PC-9 (cell line): ENCODE measurements at regions not wholly inside any gene's neighbourhood (a gene's known extent, or its start where the extent isn't known, plus 50 kb on each side); places are given as distances from the start of the nearest gene placed in this dataset.

Experiments used
- BruUV-seq: library from RNA; stranded (reverse); fragments of 400-500 nt; replicated peaks from 2 replicates; lab custom pipeline; 2021; lab: Mats Ljungman, UMichigan
- CTCF ChIA-PET: fragments of 300-600 bp; sonication (Branson Sonifier 250); formaldehyde crosslinking; loops from one replicate; lab custom pipeline; 2022; ENCODE audit warnings: antibody characterized with exemption; lab: Charles Lee
- POLR2A ChIA-PET: fragments of 300-600 bp; sonication (Branson Sonifier 250); formaldehyde crosslinking; loops from one replicate; lab custom pipeline; 2022; ENCODE audit warnings: antibody characterized with exemption; ENCODE audit not compliant: unreplicated experiment; lab: Charles Lee
- DNase-seq, 2 experiments: peaks; one replicate each; pipeline versions ENCODE4 v3.0.0 to v3.0.0-alpha.2; 2015 to 2022; ENCODE audit warnings: mixed read lengths in 1 of 2
- H2AFZ ChIP-seq: fragments of 200-600 bp; sonication (generic); 2 replicates; pipeline ENCODE4 v1.8.1; 2017; ENCODE audit warnings: antibody characterized with exemption
- H3F3A ChIP-seq: fragments of 200-600 bp; sonication (generic); 2 replicates; pipeline ENCODE4 v1.8.1; 2017; ENCODE audit warnings: antibody characterized with exemption, mild to moderate bottlenecking, low read depth; ENCODE audit not compliant: insufficient read depth
- H3K27ac ChIP-seq: fragments of 200-600 bp; sonication (generic); 2 replicates; pipeline ENCODE4 v1.6.1; 2016; ENCODE audit warnings: mixed run types
- H3K27me3 ChIP-seq: fragments of 200-600 bp; sonication (generic); 2 replicates; pipeline ENCODE4 v1.6.1; 2016; ENCODE audit warnings: low read depth, mixed run types; ENCODE audit not compliant: insufficient read depth
- H3K36me3 ChIP-seq: fragments of 200-600 bp; sonication (generic); 2 replicates; pipeline ENCODE4 v1.6.1; 2016; ENCODE audit warnings: low read depth, mixed run types
- H3K4me1 ChIP-seq: fragments of 200-600 bp; sonication (generic); replicated peaks from 2 replicates; pipeline ENCODE4 v1.6.1; 2016; ENCODE audit warnings: mixed run types; ENCODE audit not compliant: insufficient read depth
- H3K4me2 ChIP-seq: fragments of 200-600 bp; sonication (generic); 2 replicates; pipeline ENCODE4 v1.6.1; 2017; ENCODE audit warnings: mixed run types
- H3K4me3 ChIP-seq: fragments of 200-600 bp; sonication (generic); 2 replicates; pipeline ENCODE4 v1.6.1; 2016; ENCODE audit warnings: mixed run types
- H3K79me2 ChIP-seq: fragments of 200-600 bp; sonication (generic); 2 replicates; pipeline ENCODE4 v1.6.1; 2017; ENCODE audit warnings: low read depth, mixed run types
- H3K9me2 ChIP-seq: fragments of 200-600 bp; sonication (generic); 2 replicates; pipeline ENCODE4 v1.8.1; 2017; ENCODE audit warnings: mild to moderate bottlenecking; ENCODE audit not compliant: insufficient read depth
- H3K9me3 ChIP-seq: fragments of 200-600 bp; sonication (generic); 2 replicates; pipeline ENCODE4 v1.8.1; 2016; ENCODE audit warnings: low read depth; ENCODE audit not compliant: insufficient read depth
- H4K20me1 ChIP-seq: fragments of 200-600 bp; sonication (generic); 2 replicates; pipeline ENCODE4 v1.8.1; 2017; ENCODE audit not compliant: insufficient read depth
- CTCF ChIP-seq: fragments of 200-600 bp; sonication (generic); conservative IDR thresholded peaks from 2 replicates; pipeline ENCODE4 v1.6.1; 2017; ENCODE audit warnings: mixed run types, antibody characterized with exemption, mild to moderate bottlenecking, moderate library complexity
- EZH2 ChIP-seq: fragments of 200-600 bp; sonication (generic); IDR thresholded peaks from 2 replicates; pipeline ENCODE4 v1.8.0; 2017; ENCODE audit warnings: antibody characterized with exemption, low read depth
- intact Hi-C: fragments of 100-400 bp; cut with micrococcal nuclease; formaldehyde crosslinking; loops from one replicate; pipeline ENCODE4 v1.10.0; 2022; ENCODE audit not compliant: unreplicated experiment

- Histone ChIP-seq H3K4me2 (no peak overlapping the region), H3K4me3 (no peak overlapping the region), H3F3A (peaks cover 11% of the 10 kb centered on the region; the same call in 1 of the 2 replicates), H3K9me2 (no peaks in the 10 kb centered on the region), H3K27ac (no peak overlapping the region), H3K36me3 (no peaks in the 10 kb centered on the region), H3K4me1 (peaks cover 39% of the 10 kb centered on the region), H4K20me1 (no peaks in the 10 kb centered on the region), H3K27me3 (no peaks in the 10 kb centered on the region), H3K9me3 (peaks cover 7% of the 10 kb centered on the region; the same call in 1 of the 2 replicates), H3K79me2 (no peaks in the 10 kb centered on the region), H2AFZ (no peak overlapping the region)
- BruUV-seq = no TSS peak
- POLR2A ChIA-PET = interaction anchor here (0.6 kb wide), 1 partner anchor 78 kb away, joined by 3 read pairs; no protein-coding TSS in a partner anchor
- no peak for DNase-seq
- TF ChIP-seq CTCF (no peak), EZH2 (no peak)
- CTCF ChIA-PET = no interaction called here
- intact Hi-C loops = no loop called here
These were observed 81.3 kb upstream of the SETBP1 start for GRCh38 chr18:44599412-44599811.

GRCh38 chr18:44601447-44601846 is 79.2 kb upstream of the SETBP1 start:
- H3K4me1 ChIP-seq = peaks cover 22% of the 10 kb centered on the region
- no peak for TF ChIP-seq EZH2
- intact Hi-C loops = no loop called here
- CTCF ChIA-PET = interaction anchor here (0.6 kb wide), 1 partner anchor 48 kb away, joined by 3 read pairs; no protein-coding TSS in a partner anchor
- peaks cover 7% of the 10 kb centered on the region; the same call in 1 of the 2 replicates for H3K9me3 ChIP-seq
- DNase-seq = peak in 1 of 2 experiments; percentile 43
- no peak overlapping the region for H2AFZ ChIP-seq
- no peak overlapping the region for H3K27ac ChIP-seq
- no peaks in the 10 kb centered on the region for H3K27me3 ChIP-seq
- H4K20me1 ChIP-seq = no peaks in the 10 kb centered on the region
- H3K36me3 ChIP-seq = no peaks in the 10 kb centered on the region
- H3F3A ChIP-seq = peaks cover 11% of the 10 kb centered on the region; the same call in 1 of the 2 replicates
- no peaks in the 10 kb centered on the region for H3K9me2 ChIP-seq
- no TSS peak for BruUV-seq
- H3K79me2 ChIP-seq = no peaks in the 10 kb centered on the region
- no peak overlapping the region for H3K4me2 ChIP-seq
- H3K4me3 ChIP-seq = no peak overlapping the region
- POLR2A ChIA-PET = no interaction called here

- H3K79me2 ChIP-seq = no peaks in the 10 kb centered on the region
- H3K27ac ChIP-seq = peak overlapping the region; percentile 70
- no peak overlapping the region for H2AFZ ChIP-seq
- H3K9me2 ChIP-seq = no peaks in the 10 kb centered on the region
- H3K4me3 ChIP-seq = no peak overlapping the region
- H3K9me3 ChIP-seq = peaks cover 7% of the 10 kb centered on the region; the same call in 1 of the 2 replicates
- ChIA-PET POLR2A (no interaction called here), CTCF (no interaction called here)
- H3K4me1 ChIP-seq = peaks cover 22% of the 10 kb centered on the region
- BruUV-seq = no TSS peak
- H3K36me3 ChIP-seq = no peaks in the 10 kb centered on the region
- peak in 1 of 2 experiments; percentile 57 for DNase-seq
- H3F3A ChIP-seq = peaks cover 11% of the 10 kb centered on the region; the same call in 1 of the 2 replicates
- no peak for TF ChIP-seq EZH2
- no peak for TF ChIP-seq CTCF
- intact Hi-C loops = loop anchor here (2.0 kb wide), 1 partner anchor 70 kb away; no protein-coding TSS in a partner anchor
- H3K27me3 ChIP-seq = no peaks in the 10 kb centered on the region
- no peaks in the 10 kb centered on the region for H4K20me1 ChIP-seq
- H3K4me2 ChIP-seq = peak overlapping the region; percentile 34
These were observed 78.3 kb upstream of the SETBP1 start for GRCh38 chr18:44602380-44602779.
